HUES64 (cell line): ENCODE measurements at regions not wholly inside any gene's neighbourhood (a gene's known extent, or its start where the extent isn't known, plus 50 kb on each side); places are given as distances from the start of the nearest gene placed in this dataset.

ENCODE experiments used
- H3K27ac ChIP-seq: 2 replicates; pipeline ENCODE4 v1.7.0; 2013; ENCODE audit warnings: low read depth, low read length, inconsistent platforms
- H3K27me3 ChIP-seq: 2 replicates; pipeline ENCODE4 v1.6.1; 2013; ENCODE audit warnings: mild to moderate bottlenecking, low read length; ENCODE audit not compliant: insufficient read depth
- H3K36me3 ChIP-seq: 2 replicates; pipeline ENCODE4 v1.6.1; 2013; ENCODE audit warnings: mild to moderate bottlenecking, low read length; ENCODE audit not compliant: insufficient read depth
- H3K4me1 ChIP-seq: 2 replicates; pipeline ENCODE4 v1.6.1; 2013; ENCODE audit warnings: mild to moderate bottlenecking, low read length, moderate library complexity; ENCODE audit not compliant: insufficient read depth
- H3K4me3 ChIP-seq: 2 replicates; pipeline ENCODE4 v1.5.1; 2013; ENCODE audit warnings: mild to moderate bottlenecking, low read length, moderate library complexity
- H3K9ac ChIP-seq: 2 replicates; pipeline ENCODE4 v1.6.1; 2013; ENCODE audit warnings: mild to moderate bottlenecking, low read depth, low read length
- H3K9me3 ChIP-seq: 2 replicates; pipeline ENCODE4 v1.6.1; 2013; ENCODE audit warnings: low read depth, low read length; ENCODE audit not compliant: insufficient read depth
- WGBS: fragments of 150-250, 120-280 bp; methylation state at CpG from one replicate; pipeline ENCODE4 v1.1.7; 2013; ENCODE audit warnings: missing lambda C conversion rate; 5-methylcytosine and 5-hydroxymethylcytosine counted together

DNA sequence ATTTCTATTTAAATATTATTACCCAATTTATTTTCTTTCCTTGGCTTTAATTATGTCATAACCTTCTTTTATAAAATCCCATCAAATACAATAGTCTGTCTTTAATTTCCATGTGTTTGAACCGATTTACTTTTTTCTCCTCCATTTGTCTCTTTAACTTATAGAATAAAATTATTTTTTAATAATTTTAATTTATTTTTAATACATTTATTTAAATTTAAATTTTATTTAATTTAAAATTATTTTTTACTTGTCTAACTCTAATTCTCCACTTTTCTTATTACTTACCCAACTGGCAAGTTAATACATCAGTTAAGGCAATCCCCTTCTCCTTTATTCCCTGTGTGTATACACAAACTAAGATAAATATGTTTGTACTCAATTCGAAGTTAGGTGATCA is 817.6 kb upstream of the NR2F2 start:
- no peaks in the 10 kb centered on the region for H3K4me1 ChIP-seq
- no peak overlapping the region for H3K9ac ChIP-seq
- H3K9me3 ChIP-seq: no peaks in the 10 kb centered on the region
- 80% methylated on average over 1 of the region's 2 CpGs for WGBS
- no peak overlapping the region for H3K4me3 ChIP-seq
- no peaks in the 10 kb centered on the region for H3K27me3 ChIP-seq
- H3K36me3 ChIP-seq: no peaks in the 10 kb centered on the region
- no peak overlapping the region for H3K27ac ChIP-seq

DNA sequence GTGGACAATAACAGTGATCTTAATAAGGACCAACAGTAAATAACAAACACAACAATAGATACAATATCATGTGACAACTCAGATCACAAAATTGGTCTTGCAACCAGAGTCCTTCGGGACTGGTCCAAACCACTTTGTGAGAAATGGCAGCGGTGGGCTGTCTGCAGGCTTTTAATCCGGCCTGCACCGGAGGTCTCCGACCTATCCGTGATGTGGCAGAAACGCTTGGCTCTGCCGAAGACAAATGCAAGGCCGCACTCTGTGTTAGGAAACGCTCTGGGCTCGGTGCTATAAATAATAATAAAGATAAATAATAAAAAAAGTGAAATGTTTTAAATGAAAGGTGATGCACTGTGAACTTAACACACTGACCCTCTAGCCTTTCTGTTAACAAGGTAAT is 810.6 kb upstream of the NR2F2 start:
- Histone ChIP-seq H3K4me3 (no peak overlapping the region), H3K36me3 (no peaks in the 10 kb centered on the region), H3K27ac (no peak overlapping the region), H3K9ac (no peak overlapping the region), H3K4me1 (no peaks in the 10 kb centered on the region), H3K27me3 (no peaks in the 10 kb centered on the region), H3K9me3 (no peaks in the 10 kb centered on the region)
- 96% methylated on average over 9 of the region's 11 CpGs for WGBS

DNA sequence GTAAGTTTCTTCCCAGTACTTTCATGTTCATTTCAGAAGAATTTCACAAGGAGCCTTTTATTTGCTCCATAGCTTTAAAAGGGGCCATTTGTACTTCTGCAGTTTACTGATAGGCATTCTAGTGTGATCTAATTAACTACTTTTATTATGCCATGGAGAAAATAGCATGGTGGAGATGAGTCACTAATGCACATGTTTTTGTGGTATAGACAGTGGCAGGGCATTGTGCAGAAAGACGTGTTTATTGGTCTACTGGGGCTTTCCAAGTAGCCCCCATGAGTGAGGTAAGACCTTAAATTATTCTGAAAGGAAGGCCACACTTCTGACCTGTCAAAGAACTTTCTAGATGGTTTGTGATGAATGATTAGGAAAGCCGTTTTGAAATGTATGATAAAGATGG is 810.0 kb upstream of the NR2F2 start:
- Histone ChIP-seq H3K9me3 (no peaks in the 10 kb centered on the region), H3K27ac (no peak overlapping the region), H3K27me3 (no peaks in the 10 kb centered on the region), H3K9ac (no peak overlapping the region), H3K36me3 (no peaks in the 10 kb centered on the region), H3K4me1 (no peaks in the 10 kb centered on the region), H3K4me3 (no peak overlapping the region)
- 88% methylated on average over 2 of the region's 2 CpGs for WGBS

DNA sequence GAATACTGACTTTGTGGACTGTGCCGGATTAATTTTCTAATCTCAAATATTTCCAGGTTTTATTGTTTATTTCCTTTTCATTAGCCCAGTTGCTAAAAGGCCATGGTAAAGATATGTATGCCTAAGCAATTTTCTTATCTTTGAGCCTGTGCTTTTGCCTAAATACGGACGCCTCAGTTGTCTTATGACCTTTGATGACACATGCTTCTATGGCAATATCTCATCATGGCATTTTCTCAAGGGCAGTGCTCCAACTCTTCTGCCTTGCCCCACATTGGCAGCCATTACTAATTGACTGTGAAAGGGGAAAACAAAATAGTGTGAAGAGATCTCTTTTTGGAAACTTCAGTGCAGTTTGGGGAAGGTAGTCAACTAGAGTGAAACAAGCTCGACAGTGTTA is 809.6 kb upstream of the NR2F2 start:
- no peaks in the 10 kb centered on the region for H3K4me1 ChIP-seq
- WGBS: 98% methylated on average over 3 of the region's 4 CpGs
- no peak overlapping the region for H3K9ac ChIP-seq
- no peaks in the 10 kb centered on the region for H3K27me3 ChIP-seq
- H3K36me3 ChIP-seq: no peaks in the 10 kb centered on the region
- no peak overlapping the region for H3K4me3 ChIP-seq
- H3K27ac ChIP-seq: no peak overlapping the region
- H3K9me3 ChIP-seq: no peaks in the 10 kb centered on the region

DNA sequence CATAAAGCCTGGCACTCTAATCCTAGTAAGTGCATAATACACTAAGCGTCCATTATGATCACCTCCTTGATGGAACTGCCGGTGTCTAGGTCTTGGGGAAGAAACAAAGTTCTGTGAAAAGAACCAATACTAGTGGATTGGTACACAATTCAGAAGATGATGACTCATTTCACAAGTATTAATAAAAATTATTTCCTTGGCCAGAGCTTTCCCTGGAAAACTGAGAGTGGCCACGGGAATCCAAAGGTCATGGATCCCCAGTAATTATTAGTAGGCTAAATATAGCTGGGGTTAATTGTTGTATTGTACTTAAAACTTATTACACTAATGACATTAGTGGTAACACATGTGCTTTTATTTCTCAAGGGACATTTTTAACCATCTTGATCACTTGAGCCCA is 808.0 kb upstream of the NR2F2 start:
- WGBS: 100% methylated on average over 3 of the region's 3 CpGs
- no peak overlapping the region for H3K4me3 ChIP-seq
- H3K9me3 ChIP-seq: no peaks in the 10 kb centered on the region
- no peaks in the 10 kb centered on the region for H3K27me3 ChIP-seq
- no peak overlapping the region for H3K9ac ChIP-seq
- no peak overlapping the region for H3K27ac ChIP-seq
- no peaks in the 10 kb centered on the region for H3K36me3 ChIP-seq
- H3K4me1 ChIP-seq: no peaks in the 10 kb centered on the region

DNA sequence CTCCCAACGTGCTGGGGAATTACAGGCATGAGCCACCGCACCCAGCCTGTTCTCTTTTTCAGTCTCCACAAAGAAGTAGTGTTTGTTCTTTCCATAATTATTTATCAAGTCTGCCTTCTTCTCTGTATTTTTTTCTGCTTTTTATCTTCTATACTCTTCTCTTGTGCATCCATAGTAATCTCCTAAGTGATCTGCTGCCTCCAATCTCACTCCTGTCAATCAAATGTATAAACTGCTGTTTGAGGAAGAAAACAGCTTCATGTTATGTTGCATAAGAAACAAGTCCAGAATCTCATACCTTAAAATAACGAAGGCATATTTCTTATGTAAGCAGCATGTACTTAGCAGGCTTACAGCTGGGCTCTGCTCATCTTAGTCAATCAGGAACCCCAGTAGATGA is 801.6 kb upstream of the NR2F2 start:
- H3K36me3 ChIP-seq: no peaks in the 10 kb centered on the region
- 94% methylated on average over 3 of the region's 3 CpGs for WGBS

DNA sequence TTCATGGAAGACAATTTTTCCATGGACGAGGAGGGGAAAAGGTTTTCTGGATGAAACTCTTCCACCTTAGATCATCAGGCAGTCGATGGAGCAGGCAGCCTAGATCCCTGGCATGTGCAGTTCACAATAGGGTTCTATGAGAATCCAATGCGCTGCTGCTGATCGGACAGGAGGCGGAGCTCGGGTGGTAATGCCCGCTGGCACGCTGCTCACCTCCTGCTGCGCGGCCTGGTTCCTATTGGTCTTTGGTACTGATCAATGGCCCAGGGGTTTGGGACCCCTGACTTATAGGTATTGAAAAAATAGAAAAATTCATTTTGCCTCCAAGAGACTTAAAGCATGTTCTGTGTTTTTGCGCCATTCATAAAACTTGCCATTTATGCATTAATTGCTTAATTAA is 793.9 kb upstream of the NR2F2 start:
- H3K4me3 ChIP-seq: no peak overlapping the region
- H3K4me1 ChIP-seq: peaks cover 5% of the 10 kb centered on the region; the same call in 1 of the 2 replicates

More for the DNA sequence above, 801.6 kb upstream of the NR2F2 start:
- Histone ChIP-seq H3K27me3 (no peaks in the 10 kb centered on the region), H3K4me1 (no peaks in the 10 kb centered on the region), H3K4me3 (no peak overlapping the region), H3K9me3 (no peaks in the 10 kb centered on the region), H3K9ac (no peak overlapping the region), H3K27ac (no peak overlapping the region)

DNA sequence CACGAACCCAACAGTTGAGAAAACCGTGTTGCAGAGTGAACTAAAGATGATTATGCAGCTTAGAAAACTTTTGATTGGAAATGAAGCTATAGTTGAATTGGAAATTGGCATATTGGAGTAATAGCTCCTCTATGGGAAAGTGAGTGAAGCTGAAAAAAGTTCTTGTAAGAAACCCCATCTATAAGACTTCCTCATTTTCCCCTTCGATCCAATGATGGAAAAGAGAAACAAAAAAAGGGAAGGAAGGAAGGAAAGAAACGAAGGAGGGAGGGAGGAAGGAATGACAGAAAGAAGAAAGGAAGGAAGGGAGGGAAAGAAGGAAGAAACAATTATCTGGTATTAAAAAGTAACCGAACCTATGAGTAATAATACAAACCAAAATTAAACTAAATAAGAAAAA is 791.8 kb upstream of the NR2F2 start:
- WGBS: 92% methylated on average over 3 of the region's 5 CpGs
- Histone ChIP-seq H3K4me1 (peaks cover 5% of the 10 kb centered on the region; the same call in 1 of the 2 replicates), H3K27ac (no peak overlapping the region), H3K4me3 (no peak overlapping the region), H3K9ac (no peak overlapping the region), H3K36me3 (no peaks in the 10 kb centered on the region), H3K9me3 (no peaks in the 10 kb centered on the region), H3K27me3 (no peaks in the 10 kb centered on the region)

More for the DNA sequence above, 793.9 kb upstream of the NR2F2 start:
- H3K27ac ChIP-seq: no peak overlapping the region
- no peaks in the 10 kb centered on the region for H3K27me3 ChIP-seq
- WGBS: 96% methylated on average over 11 of the region's 11 CpGs
- H3K36me3 ChIP-seq: no peaks in the 10 kb centered on the region
- no peaks in the 10 kb centered on the region for H3K9me3 ChIP-seq
- H3K9ac ChIP-seq: no peak overlapping the region

DNA sequence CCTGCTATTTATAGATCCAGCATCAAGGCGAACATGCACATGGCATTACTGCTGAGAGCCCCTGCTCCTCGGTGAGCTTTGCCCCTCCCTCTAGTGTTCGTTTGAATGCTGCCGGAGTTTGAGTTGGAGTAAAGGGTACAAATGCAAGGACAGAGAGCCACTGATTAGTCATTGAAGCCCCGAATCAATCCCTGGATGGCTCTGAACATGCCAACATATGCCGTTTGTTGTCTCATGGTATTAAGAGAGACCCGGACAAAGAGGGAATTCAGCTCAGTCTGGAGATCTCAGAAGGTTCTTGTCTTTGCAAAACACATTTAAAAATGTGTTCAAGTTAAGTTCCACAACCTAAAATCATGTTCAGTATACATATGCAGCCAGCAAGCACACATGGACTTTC is 789.2 kb upstream of the NR2F2 start:
- WGBS: 91% methylated on average over 7 of the region's 7 CpGs

DNA sequence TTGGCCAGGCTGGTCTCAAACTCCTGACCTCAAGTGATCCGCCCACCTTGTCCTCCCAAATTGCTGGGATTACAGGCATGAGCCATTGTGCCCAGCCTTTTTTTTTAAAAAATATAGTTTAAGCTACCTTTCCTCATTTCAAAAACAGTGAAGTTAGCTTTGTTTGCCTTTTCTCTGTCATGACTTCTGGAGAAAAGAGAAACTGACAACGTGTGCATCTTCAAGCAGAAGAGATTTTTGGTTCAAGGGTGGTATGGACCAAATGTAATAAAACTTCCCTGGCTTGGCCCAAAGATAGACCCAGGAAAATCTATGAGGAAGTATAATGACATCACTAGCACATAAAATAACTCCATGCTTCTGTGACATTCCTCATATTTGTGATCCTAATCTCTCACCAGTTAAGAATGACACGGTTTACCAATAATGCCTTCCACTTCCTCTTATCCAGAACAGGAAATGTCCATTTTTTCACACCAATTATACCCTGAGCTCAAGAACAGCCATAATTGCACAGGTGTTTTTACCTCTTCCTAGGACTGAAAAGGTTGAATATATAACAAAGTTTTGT is 781.2 kb upstream of the NR2F2 start:
- H3K27me3 ChIP-seq: no peaks in the 10 kb centered on the region
- WGBS: 77% methylated on average over 3 of the region's 3 CpGs

More for the DNA sequence above, 789.2 kb upstream of the NR2F2 start:
- no peak overlapping the region for H3K9ac ChIP-seq
- no peak overlapping the region for H3K27ac ChIP-seq
- no peaks in the 10 kb centered on the region for H3K36me3 ChIP-seq
- H3K9me3 ChIP-seq: no peaks in the 10 kb centered on the region
- H3K4me3 ChIP-seq: no peak overlapping the region
- peaks cover 5% of the 10 kb centered on the region; the same call in 1 of the 2 replicates for H3K4me1 ChIP-seq
- H3K27me3 ChIP-seq: no peaks in the 10 kb centered on the region

DNA sequence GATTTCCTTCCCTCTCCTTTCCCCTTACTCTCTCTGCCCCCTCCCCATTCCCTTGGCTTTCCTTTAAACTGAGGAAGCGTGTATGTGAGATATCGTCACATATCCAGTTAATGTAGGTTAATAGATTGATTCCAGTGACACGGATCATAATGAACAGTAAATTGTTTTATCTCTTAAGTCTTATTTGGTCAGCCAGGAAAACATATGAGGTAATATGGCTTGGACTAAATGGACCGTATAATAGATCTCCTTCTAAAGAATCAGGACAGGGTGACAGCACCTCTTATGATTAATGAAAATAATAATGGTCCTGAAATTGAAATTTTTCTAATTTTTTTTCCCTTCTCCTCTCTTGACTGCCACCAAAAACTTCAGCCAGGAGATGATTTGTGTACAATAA is 779.8 kb upstream of the NR2F2 start:
- H3K9me3 ChIP-seq: no peaks in the 10 kb centered on the region
- H3K4me1 ChIP-seq: peaks cover 3% of the 10 kb centered on the region; the same call in 1 of the 2 replicates
- 100% methylated on average over 4 of the region's 4 CpGs for WGBS
- no peaks in the 10 kb centered on the region for H3K36me3 ChIP-seq
- no peak overlapping the region for H3K4me3 ChIP-seq
- no peaks in the 10 kb centered on the region for H3K27me3 ChIP-seq
- H3K27ac ChIP-seq: no peak overlapping the region
- no peak overlapping the region for H3K9ac ChIP-seq

More for the DNA sequence above, 781.2 kb upstream of the NR2F2 start:
- Histone ChIP-seq H3K27ac (no peak overlapping the region), H3K36me3 (no peaks in the 10 kb centered on the region), H3K9ac (no peak overlapping the region), H3K4me1 (no peaks in the 10 kb centered on the region), H3K9me3 (no peaks in the 10 kb centered on the region), H3K4me3 (no peak overlapping the region)

DNA sequence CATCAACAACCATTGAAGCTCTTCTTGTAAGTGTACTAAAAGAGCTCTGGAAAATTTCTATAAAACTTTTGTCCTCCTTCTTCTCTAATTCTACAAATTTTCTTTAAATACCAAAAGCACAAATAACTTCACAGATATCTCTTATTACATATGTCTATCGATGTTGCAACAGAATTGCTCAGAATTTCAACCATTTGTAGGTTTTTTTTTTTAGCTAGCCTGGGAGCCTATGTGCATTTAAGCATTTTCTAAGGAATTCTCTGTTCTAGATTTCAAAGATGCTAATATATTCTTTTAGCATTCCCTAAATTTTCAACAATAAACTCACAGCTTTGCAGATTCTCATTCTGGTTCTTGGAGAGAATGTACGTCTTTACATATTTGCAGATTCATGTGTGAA is 774.3 kb upstream of the NR2F2 start:
- Histone ChIP-seq H3K36me3 (no peaks in the 10 kb centered on the region), H3K9ac (no peak overlapping the region), H3K9me3 (no peaks in the 10 kb centered on the region), H3K27ac (no peak overlapping the region), H3K27me3 (no peaks in the 10 kb centered on the region), H3K4me1 (peaks cover 25% of the 10 kb centered on the region), H3K4me3 (no peak overlapping the region)
- 96% methylated on average over 2 of the region's 2 CpGs for WGBS
